A549 (cell line): ENCODE measurements at regions not wholly inside any gene's neighbourhood (a gene's known extent, or its start where the extent isn't known, plus 50 kb on each side); places are given as distances from the start of the nearest gene placed in this dataset.

ENCODE experiments used
- CEBPB ChIP-seq, 2 experiments: fragments of >200 bp in 1 of 2; sonication (Bioruptor Twin) in 1 of 2; formaldehyde crosslinking in 1 of 2; IDR thresholded peaks; 2 replicates each; pipeline ENCODE4 v1.6.1; 2012 to 2016
- CTCF ChIP-seq: fragments of >200 bp; sonication (Bioruptor Twin); formaldehyde crosslinking; IDR thresholded peaks from 3 replicates; pipeline ENCODE4 v1.5.1; 2016
- EP300 ChIP-seq, 2 experiments: fragments of >200 bp; sonication (Bioruptor Twin); formaldehyde crosslinking; IDR thresholded peaks; 2 replicates in 1 of 2; 3 replicates in 1 of 2; pipeline ENCODE4 v1.6.1; 2016 to 2017
- JUN ChIP-seq, 2 experiments: fragments of >200 bp; sonication (Bioruptor Twin); formaldehyde crosslinking; IDR thresholded peaks; 2 replicates in 1 of 2; 3 replicates in 1 of 2; pipeline ENCODE4 v1.6.1; 2016 to 2017
- MAX ChIP-seq: IDR thresholded peaks from 2 replicates; pipeline ENCODE4 v1.6.1; 2012
- PBX3 ChIP-seq: IDR thresholded peaks from 2 replicates; pipeline ENCODE4 v1.6.1; 2012
- POLR2A ChIP-seq: IDR thresholded peaks from 2 replicates; pipeline ENCODE4 v1.6.1; 2012; ENCODE audit warnings: mild to moderate bottlenecking, low read length
- POLR2AphosphoS2 ChIP-seq: conservative IDR thresholded peaks from 2 replicates; pipeline ENCODE4 v1.6.1; 2012; ENCODE audit warnings: low read length, improper control_type of control experiment, inconsistent platforms
- RAD21 ChIP-seq, 2 experiments: fragments of >200 bp in 1 of 2; sonication (Bioruptor Twin) in 1 of 2; formaldehyde crosslinking in 1 of 2; IDR thresholded peaks in 1 of 2; conservative IDR thresholded peaks in 1 of 2; 2 replicates in 1 of 2; 3 replicates in 1 of 2; pipeline ENCODE4 v1.6.1; 2012 to 2018; ENCODE audit warnings: inconsistent platforms in 1 of 2
- RFX5 ChIP-seq: fragments of 450-650 bp; IDR thresholded peaks from 2 replicates; pipeline ENCODE4 v1.7.1; 2014; ENCODE audit warnings: antibody characterized with exemption, mild to moderate bottlenecking, moderate library complexity
- SMC3 ChIP-seq: fragments of >200 bp; sonication (Bioruptor Twin); formaldehyde crosslinking; IDR thresholded peaks from 3 replicates; pipeline ENCODE4 v1.6.1; 2018; ENCODE audit warnings: inconsistent platforms
- TFCP2L1 ChIP-seq: fragments of 250-450 bp; sonication (Bioruptor Pico); IDR thresholded peaks from 2 replicates; pipeline ENCODE4 v1.5.0; 2021; ENCODE audit warnings: mild to moderate bottlenecking

- TF ChIP-seq CTCF (no peak), MAX (no peak), JUN (IDR thresholded peaks at IDR 0.05) (no peak), CEBPB (IDR thresholded peaks at IDR 0.05) (no peak), TFCP2L1 (no peak), POLR2AphosphoS2 (no peak), POLR2A (no peak), PBX3 (no peak), RFX5 (no peak), RAD21 (conservative IDR thresholded peaks at IDR 0.05 in 1 of 2, IDR thresholded peaks at IDR 0.05 in 1 of 2) (no peak), EP300 (IDR thresholded peaks at IDR 0.05) (no peak), SMC3 (no peak)
Observed at GRCh38 chr12:47610686-47611252, 95.1 kb downstream of the RPAP3 start.
